ENCODE measurements at regions not wholly inside any gene's neighbourhood (a gene's known extent, or its start where the extent isn't known, plus 50 kb on each side); places are given as distances from the start of the nearest gene placed in this dataset.

GRCh38 chr2:102880731-102881130 is 118.9 kb downstream of the TMEM182 start:
- TF ChIP-seq, protein P1, sequence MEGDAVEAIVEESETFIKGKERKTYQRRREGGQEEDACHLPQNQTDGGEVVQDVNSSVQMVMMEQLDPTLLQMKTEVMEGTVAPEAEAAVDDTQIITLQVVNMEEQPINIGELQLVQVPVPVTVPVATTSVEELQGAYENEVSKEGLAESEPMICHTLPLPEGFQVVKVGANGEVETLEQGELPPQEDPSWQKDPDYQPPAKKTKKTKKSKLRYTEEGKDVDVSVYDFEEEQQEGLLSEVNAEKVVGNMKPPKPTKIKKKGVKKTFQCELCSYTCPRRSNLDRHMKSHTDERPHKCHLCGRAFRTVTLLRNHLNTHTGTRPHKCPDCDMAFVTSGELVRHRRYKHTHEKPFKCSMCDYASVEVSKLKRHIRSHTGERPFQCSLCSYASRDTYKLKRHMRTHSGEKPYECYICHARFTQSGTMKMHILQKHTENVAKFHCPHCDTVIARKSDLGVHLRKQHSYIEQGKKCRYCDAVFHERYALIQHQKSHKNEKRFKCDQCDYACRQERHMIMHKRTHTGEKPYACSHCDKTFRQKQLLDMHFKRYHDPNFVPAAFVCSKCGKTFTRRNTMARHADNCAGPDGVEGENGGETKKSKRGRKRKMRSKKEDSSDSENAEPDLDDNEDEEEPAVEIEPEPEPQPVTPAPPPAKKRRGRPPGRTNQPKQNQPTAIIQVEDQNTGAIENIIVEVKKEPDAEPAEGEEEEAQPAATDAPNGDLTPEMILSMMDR (IDR thresholded peaks at IDR 0.05) = no peak
- TF ChIP-seq POLR2A (IDR thresholded peaks at IDR 0.05) = no peak
